ENCODE measurements at regions not wholly inside any gene's neighbourhood (a gene's known extent, or its start where the extent isn't known, plus 50 kb on each side); places are given as distances from the start of the nearest gene placed in this dataset.

DNA sequence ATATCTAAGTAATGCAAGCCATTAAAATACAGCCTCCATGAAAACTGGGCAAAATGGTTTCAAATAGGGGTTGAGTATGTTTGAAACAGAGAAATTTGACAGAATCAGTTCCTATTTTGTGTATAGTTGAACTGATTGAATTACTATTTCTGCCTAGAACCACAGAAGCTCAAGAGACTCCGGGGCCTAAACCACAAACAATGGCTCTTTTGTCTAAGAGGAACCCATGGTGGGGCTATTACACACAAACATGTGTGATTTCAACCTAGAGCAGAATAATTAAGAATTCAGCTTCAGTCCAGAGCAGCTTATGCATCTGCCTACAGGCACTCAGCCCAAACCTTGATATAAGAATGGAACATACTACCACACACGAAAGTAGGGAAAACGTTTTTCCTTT lies 171.2 kb upstream of the MPDZ start:
- TF ChIP-seq, protein P1, sequence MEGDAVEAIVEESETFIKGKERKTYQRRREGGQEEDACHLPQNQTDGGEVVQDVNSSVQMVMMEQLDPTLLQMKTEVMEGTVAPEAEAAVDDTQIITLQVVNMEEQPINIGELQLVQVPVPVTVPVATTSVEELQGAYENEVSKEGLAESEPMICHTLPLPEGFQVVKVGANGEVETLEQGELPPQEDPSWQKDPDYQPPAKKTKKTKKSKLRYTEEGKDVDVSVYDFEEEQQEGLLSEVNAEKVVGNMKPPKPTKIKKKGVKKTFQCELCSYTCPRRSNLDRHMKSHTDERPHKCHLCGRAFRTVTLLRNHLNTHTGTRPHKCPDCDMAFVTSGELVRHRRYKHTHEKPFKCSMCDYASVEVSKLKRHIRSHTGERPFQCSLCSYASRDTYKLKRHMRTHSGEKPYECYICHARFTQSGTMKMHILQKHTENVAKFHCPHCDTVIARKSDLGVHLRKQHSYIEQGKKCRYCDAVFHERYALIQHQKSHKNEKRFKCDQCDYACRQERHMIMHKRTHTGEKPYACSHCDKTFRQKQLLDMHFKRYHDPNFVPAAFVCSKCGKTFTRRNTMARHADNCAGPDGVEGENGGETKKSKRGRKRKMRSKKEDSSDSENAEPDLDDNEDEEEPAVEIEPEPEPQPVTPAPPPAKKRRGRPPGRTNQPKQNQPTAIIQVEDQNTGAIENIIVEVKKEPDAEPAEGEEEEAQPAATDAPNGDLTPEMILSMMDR (IDR thresholded peaks at IDR 0.05; ENCODE audit: low read depth, low read length) = no peak
- TF ChIP-seq EZH2phosphoT487 (IDR thresholded peaks at IDR 0.05; ENCODE audit: low read depth) = no peak

All from OCI-LY3 (cell line).